ENCODE measurements at regions not wholly inside any gene's neighbourhood (a gene's known extent, or its start where the extent isn't known, plus 50 kb on each side); places are given as distances from the start of the nearest gene placed in this dataset.

DNA sequence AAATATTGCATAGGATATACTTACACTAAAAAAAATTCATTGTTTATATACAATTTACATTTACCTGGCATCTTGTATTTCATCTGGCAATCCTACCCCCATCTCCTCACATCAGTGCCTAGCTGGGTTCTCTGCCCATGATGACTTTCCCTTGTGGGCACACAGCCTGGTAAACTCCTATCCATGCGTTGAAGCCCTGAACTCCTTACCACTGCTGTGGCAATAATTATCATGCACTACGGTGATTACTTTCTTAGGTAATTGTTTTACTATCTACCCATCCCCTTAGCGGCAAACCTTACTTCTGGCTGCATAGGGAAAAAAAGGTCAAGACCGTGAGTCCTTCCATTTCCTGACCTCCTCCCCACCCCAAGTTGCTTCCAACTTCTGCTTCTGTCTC is 63.6 kb upstream of the DAB2IP start:
- TF ChIP-seq, protein P1, sequence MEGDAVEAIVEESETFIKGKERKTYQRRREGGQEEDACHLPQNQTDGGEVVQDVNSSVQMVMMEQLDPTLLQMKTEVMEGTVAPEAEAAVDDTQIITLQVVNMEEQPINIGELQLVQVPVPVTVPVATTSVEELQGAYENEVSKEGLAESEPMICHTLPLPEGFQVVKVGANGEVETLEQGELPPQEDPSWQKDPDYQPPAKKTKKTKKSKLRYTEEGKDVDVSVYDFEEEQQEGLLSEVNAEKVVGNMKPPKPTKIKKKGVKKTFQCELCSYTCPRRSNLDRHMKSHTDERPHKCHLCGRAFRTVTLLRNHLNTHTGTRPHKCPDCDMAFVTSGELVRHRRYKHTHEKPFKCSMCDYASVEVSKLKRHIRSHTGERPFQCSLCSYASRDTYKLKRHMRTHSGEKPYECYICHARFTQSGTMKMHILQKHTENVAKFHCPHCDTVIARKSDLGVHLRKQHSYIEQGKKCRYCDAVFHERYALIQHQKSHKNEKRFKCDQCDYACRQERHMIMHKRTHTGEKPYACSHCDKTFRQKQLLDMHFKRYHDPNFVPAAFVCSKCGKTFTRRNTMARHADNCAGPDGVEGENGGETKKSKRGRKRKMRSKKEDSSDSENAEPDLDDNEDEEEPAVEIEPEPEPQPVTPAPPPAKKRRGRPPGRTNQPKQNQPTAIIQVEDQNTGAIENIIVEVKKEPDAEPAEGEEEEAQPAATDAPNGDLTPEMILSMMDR (IDR thresholded peaks at IDR 0.05; ENCODE audit: insufficient read depth, low read depth, low read length): no peak
- no peak for TF ChIP-seq EZH2 (IDR thresholded peaks at IDR 0.05; ENCODE audit: insufficient read depth, low read length)

All from astrocyte (in vitro differentiated cells and primary cell).